GM18502 (cell line): ENCODE measurements at regions not wholly inside any gene's neighbourhood (a gene's known extent, or its start where the extent isn't known, plus 50 kb on each side); places are given as distances from the start of the nearest gene placed in this dataset.
A peak's percentile ranks its signal among the peaks of the same experiment; 100 is the strongest.

Experiments
- ATAC-seq: cut with Tn5 transposase; IDR thresholded peaks from one replicate; pipeline ENCODE4 v1.9.1; 2021; ENCODE audit warnings: mild to moderate bottlenecking; ENCODE audit not compliant: unreplicated experiment, poor library complexity

DNA sequence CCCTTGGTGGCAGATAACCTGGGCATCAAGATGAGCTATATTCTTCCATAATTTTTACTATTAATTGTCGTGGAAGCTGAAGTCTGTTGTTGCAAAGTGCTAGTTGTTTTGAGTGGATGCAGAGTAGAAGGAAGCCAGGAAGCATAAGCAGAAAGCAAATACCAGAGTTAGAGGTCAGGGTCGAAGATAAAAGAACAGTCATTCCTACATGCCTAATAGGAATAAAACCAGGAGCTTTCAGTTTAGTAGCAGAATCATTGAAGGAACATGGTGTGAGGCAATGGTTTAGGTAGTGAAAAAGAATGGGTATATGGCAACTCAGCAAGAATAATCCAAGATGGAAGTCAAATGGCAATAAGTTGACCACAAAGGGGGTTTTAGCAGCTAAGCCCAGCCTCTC is 121.6 kb upstream of the FST start:
- no peak for ATAC-seq

DNA sequence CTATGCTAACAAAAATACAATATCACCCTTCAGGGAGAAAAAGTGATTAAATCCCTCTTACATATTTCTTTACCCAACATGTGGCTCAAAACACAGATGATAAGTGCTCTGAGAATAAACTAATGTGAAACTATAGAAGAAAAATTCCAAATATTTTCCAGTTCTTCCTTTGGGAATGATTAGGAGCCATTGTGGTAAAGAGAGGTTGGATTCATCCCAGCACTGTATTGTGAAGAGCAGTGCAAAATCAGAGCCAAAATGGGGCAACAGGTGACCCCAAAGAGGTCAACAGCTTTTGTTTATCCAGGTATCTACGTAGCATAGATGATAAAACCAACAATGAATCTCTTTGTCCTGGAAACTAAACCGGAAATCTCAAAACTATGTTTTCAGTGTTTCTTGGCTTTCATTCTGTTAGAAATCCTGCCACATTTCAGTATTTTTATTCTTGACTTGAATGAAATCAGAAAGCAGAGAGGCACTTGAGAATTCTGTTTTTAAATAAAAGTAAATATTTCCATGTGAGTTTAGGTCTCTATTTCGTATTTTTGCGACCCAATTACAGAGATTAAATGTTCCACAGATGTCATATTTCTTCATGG is 120.4 kb upstream of the FST start:
- no peak for ATAC-seq

DNA sequence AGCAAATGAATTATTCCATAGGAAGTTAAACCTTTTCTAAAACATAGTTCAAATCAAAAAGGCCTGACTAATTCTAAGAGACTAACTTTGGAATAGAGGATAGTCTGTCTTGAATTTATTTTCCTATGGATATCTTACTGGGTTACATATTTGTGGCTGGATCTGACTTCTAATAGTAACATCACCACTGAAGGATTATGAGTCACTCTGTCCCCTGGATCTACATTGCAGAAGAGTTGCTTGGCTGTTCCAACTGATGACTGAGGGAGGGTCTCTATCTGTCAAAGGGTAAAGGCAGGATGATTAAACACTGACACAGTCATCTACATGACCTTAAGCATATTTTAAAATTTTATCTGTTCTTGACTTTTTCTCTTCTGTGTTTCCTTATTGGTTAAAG is 119.6 kb upstream of the FST start:
- no peak for ATAC-seq

DNA sequence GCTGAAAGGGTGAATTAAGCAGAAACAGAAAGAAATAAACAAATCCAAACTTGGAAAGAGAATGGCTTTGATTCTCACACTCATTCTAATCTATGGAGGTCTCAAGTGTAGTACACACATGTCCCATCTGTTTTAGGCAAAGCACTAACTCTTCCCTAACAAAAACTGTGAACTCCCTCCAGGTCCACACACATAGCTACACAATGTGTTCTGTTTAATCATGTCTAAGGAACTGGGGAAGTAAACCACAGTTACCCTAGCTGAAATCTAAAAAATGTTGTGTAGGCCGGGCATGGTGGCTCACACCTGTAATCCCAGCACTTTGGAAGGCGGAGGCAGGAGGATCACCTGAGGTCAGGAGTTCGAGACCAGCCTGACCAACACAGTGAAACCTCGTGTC is 118.7 kb upstream of the FST start:
- no peak for ATAC-seq

DNA sequence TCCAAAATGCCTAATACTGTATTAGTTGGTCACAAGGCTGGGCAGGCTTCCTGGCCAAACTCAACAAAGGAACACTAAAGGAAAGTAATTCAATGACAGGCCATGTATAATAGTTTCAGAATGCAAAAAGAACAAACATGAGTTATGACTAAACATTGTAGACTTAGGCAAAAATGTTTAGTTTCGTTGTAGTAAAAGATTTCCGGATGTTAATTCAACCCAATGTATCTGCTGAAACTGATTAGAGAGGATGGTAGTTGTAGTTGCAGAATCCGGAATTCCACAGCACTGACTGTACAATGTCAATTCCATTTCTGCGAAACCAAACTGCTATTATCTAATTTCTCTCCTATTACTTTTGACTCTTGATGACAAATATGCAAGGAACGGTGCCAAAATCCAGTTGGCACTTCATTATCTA is 117.9 kb upstream of the FST start:
- ATAC-seq = no peak

DNA sequence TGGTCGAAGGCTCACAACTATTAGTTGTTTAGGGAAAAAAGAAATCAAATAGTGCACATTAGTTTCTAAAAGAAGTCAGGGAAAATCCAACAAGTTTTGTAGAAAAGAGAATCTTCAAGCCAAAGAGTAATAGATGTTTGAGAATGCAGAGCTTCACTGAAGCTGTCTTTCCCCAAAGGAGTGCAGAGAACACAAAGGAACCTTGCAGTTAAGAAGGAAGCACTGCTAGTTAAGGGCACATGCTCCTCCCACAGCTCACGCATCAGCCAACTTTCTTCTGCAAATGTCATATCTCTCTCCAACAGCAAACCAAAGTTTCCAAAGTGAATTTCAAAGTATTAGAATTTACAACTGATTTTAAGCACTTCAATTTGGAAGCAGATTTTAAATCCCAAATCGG is 116.4 kb upstream of the FST start:
- no peak for ATAC-seq

DNA sequence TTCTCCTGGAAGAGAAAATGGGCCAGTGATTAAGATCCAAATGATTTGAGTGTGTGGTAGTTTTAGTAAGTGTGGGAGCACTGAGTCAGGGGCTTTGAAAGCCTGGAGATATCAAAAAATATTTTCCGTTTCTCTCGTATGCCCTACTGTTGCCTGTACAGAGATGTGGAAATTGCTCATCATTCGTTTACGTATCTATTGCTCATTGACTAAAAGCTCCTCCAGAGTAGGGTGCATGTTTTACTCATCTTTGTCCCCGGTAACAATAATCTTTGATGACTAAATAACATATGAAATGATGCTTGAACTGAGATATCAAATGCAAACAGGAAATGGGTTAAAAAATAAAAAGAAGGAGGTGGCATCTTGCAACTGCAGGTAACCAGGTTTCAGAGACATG is 114.2 kb upstream of the FST start:
- ATAC-seq = no peak

DNA sequence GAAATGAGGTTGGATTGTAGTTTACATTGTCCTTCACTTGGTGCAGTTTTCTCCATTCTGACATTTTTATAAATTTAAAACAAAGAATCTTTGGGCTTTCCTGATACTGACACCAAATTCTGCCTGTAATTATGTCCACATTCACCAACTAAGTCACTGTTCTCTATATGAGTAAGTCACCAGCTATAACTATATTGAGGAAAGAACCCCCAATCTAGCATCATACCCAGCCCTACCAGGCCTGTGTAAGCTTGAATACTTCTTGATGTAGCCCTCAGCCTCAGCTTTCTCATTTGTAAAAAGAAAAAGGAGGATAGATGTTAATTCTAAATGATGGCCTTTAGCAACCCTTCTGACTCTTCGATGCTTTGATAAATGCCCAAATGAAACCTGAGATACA is 112.7 kb upstream of the FST start:
- no peak for ATAC-seq

DNA sequence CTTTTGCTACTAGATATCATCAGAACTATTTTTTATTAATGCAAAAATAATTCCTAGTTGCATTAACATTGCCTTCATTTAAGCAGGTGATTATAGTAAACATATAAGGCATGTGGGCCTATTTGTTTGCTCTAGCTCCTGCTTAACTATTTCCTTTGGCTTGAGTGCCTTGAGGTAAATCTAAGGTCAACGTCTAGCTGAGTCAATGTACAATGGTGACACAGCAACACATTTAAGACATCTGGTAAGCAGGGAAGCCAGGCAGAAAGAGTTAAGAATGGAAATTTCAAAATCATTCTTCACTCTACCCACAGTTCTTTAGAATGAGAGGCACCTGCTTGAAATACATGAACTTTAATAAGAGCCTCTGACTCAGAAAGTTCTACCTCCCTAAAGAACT is 111.9 kb upstream of the FST start:
- ATAC-seq = no peak

DNA sequence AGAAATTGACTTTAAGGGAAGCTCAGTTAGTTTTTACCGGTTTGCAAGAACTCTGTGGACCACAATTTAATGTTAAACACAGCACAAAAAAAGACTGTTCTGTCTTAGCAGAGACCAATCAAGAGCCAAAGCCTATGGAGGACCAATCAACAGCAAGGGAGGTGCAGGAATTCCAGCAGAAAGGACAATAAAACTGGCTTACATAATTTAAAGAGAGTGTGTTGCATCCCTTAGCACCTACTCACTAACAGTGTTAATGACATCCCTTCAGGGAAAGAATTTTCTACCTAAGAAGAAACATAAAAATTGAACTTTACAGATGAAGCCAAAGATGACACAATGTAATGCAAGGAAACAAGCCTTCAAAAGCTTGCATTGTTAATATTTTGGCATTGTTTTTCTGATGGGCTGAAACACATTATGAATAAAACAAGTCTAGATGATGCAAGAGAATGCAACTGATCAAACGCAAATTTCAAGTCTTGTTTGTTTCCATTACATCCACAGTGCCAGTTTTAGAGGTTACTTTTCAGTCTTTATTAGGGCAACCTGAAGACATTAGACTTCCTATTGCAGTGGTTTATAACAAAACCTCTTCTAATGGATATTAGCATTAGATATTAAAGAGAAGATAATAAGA is 111.3 kb upstream of the FST start:
- no peak for ATAC-seq

DNA sequence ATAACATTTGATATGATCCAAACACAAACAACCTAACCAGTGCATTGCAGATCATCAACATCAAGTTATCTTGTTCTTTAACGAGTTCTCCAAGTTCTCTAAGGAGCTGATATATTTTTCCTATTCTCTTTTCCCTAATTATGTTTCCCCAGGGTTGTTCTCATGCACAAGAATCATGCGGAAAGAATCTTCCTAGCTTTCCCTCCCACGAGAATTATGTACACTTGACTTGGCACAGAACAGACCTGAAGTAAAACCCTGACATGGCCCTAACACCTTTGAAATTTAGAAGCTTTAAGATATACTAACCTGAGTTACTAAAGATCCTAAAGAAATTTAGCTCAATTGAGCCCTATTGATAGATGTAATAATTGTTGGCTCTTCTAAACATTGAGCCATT is 110.7 kb upstream of the FST start:
- no peak for ATAC-seq

DNA sequence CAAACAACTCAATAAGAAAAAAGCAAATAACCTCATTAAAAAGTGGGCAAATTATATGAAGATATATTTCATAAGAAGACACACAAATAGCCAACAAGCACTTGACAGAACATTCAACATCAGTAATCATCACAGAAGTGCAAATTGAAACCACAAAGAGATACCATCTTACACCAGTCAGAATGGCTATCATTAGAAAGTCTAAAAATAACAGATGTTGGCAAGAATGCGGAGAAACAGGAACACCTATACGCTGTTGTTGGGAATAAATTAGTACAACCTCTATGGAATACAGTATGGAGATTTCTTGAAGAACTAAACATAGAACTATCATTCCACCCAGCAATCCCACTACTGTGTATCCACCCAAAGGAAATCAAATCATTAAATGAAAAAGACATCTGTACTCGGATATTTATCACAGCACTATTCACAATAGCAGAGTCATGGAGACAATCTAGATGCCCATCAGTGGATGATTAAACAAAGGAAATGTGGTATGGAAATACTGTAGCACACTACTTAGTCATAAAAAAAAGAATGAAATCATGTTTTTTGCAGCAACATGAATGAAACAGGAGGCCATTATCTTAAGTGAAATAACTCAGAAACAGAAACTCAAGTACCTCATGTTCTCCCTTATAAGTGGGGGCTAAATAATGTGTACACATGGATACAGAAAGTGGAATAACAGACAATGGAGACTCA is 106.8 kb upstream of the FST start:
- no peak for ATAC-seq

DNA sequence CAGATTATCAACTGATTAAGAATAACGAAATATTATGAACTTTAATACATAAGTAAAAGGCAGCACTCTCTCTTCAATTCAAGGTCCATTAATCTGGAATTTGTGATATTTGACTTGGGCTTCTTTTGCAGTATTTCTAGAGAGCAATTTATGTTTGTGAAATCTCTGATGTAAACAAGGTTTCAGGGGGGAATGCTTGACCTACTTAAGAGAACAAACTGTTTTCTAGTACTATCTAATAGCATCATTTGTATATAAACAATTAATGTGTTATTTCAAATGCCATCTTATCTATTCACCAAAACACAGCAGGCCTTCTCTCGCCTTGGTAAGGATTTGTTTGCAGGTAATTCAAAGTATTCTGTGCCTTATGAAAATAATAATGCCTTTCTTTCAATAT is 103.6 kb upstream of the FST start:
- ATAC-seq = no peak

DNA sequence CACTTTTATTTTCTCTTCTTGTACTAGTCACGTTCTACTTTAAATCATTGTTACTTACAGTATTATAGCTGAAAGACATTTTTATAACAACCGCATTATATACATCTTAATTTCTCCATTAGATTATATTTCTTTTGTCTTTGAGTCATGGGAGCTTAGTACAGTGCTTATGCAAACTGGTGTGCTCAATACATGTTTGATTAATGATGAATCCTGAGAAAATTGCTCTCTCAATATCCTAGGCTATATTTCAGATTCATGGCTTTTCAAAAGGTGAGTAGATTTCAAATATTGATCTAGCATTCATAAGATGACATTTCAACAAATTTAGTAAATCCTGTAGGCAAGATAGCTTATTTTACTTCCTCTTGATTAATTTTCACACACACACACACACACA is 102.2 kb upstream of the FST start:
- ATAC-seq = no peak

DNA sequence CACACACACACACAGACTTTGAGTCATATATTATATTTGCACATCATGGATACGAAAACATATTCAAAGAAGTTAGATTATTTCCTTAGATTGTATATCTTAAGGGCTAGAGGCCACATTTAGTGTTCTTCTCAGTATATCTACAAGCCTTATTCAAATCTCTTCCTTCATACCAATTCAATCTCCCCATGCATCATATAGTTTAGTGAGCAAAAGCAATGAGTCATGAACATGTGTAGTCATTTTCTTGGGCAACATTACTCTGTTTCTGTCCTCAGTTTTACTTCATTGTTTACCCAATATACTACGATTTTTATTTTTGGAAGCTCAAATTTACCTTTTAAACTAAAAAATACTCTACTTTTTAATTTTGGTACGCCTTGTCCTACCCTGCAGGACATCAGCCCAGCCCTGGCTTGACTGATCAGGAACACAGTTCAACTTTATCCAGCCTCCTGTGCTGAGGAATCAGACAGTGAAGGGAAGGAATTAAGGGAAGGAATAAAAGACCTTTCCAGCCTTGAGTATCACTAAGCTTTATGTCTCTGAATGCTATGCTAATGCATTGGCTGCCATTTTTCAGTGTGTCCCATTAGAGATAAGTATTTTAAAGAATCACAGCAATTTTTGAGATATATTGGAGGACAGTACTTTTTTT is 101.7 kb upstream of the FST start:
- ATAC-seq = no peak

DNA sequence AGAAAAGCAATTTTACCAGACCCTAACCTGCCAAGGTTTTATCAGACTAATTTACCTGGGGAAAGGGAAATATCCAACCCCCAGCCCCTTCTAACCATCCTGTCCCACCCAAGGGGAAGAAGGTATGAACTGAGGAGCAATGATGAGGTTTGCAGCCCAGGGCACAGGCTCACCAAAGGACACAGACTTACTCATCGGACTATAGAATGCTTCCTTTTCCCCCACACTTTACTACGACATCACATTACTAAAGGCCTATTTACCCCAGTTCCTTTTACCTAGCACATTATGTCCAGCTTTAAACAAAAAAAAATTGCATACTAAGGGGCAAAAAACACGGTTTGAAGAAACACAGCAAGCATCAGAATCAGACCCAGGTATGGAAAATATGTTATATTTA is 94.1 kb upstream of the FST start:
- no peak for ATAC-seq

DNA sequence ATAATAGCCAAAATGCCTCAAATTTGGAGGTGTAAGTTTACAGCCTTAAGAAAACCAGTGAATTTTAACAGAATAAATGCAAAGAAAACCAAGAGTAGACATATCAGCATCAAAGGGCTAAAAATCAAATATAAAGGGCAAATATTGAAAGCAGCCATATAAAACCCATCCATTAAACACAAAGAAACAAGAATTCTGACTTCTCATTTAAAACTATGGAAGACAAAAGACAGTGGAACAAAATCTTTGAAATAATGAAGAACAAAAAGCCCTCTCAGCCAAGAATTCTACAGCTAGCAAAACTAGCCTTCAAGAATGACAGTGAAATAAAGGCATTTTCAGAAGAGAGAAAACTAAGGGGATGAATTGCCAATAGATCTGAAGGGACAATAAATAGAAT is 91.3 kb upstream of the FST start:
- ATAC-seq = no peak

DNA sequence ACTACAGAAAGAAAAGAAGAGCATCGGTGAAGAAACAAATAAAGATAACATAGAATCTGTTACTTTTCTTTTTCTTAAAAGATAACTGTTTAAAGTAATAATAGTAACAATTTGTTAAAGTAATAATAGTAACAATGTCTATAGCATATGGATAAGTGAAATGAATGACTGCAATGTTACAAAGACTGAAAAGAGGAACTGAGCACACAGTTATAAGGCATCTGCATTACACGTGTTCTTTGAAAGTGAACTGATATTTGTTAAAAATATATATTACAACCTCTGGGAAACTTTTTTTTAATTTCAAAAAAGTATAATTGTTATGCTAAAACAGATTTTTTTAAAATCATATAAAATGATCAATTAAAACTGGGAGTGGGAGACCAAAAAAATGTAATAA is 88.4 kb upstream of the FST start:
- peak; percentile 75 for ATAC-seq

DNA sequence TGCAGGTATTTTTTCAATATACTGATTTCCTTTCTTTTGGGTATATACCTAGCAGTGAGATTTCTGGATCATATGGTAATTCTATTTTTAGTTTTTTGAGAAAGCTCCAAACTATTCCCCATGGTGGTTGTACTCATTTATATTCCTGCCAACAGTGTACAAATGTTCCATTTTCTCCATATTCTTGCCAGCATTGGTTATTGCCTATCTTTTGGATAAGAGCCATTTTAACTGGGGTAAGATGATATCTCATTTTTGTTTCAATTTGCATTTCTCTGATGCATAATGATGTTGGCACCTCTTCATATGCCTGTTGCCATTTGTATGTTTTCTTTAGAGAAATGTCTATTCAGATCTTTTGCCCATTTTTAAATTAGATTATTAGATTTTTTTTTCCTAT is 85.6 kb upstream of the FST start:
- ATAC-seq = no peak

DNA sequence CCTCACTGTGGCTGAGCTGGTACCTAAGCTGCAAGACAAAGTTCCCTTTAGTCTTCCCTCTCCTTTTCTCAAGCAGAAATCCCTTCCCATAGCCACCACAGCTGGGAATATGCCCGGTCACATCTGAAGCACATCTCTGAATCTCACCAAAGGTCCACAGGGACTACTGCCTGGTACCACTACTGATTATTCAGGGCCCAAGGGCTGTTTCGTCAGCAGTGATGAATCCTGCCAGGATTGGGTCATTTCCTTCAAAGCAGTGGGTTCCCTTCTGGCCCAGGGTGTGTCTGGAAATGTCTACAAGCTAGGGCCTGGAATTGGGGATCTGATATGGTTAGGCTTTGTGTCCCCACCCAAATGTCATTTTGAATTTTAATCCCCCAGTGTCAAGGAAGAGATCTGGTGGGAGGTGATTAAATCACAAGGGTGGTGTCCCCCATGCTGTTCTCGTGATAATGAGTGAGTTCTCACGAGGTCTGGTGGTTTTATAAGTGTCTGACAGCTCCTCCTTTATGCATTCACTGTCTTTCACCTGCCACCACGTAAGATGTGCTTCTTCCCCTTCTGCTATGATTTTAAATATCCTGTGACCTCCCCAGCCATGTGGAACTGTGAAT is 83.2 kb upstream of the FST start:
- no peak for ATAC-seq

DNA sequence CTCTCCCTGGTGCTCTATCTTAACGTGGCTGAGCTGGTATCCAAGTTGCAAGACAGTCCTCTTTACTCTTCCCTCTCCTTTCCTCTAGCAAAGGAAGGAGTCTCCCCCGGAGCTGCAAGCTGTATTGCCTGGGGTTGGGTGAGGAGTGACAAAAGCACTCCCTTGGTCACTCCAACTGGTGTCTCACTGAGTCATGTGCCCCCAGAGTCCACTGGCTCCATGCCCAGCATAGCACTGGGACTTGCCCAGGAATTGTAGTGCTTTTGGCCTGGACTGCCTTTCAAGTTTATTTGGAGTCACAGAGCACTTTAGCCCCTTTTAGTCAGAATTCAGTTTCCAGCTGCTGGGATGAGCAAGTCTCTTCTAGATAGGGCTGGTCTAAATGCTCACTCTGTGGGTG is 82.6 kb upstream of the FST start:
- ATAC-seq = no peak
